IMR-90 (cell line): ENCODE measurements at regions not wholly inside any gene's neighbourhood (a gene's known extent, or its start where the extent isn't known, plus 50 kb on each side); places are given as distances from the start of the nearest gene placed in this dataset.

Experiments
- CEBPB ChIP-seq: IDR thresholded peaks from 2 replicates; pipeline ENCODE4 v1.6.1; 2012; ENCODE audit warnings: low read depth, low read length, improper control_type of control experiment
- CTCF ChIP-seq: conservative IDR thresholded peaks from 2 replicates; pipeline ENCODE4 v1.5.1; 2012; ENCODE audit warnings: mild to moderate bottlenecking, low read depth, low read length, improper control_type of control experiment

DNA sequence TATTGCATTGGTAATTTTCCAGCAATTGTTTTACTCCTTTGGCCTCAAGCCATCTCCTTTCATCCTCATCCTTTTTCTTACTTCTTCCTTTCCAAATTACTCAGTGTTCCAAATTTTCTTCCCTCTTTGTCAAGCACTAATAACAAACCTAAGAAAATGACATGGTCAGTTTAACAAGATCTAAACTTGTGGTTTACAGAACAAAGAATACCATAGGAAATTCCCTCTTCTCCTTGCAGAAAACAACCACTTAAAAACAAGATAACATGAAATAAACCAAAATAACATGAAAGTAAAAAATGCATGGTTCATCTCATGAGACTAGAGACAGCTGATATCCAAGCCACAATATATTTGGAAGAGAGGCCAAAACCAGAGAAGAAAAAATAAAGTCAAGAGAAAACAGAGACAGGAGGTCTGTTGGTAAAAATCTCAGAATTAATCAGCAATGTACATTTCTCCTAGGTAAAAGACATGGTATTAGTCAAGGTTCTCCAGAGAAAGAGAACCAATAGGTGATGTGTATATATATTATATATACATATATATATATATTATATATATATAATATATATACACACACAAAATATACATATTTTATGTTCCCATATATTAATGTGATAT lies 51.0 kb upstream of the SENP6 start:
- TF ChIP-seq CTCF (no peak), CEBPB (no peak)
